SK-N-SH treated with all-trans-retinoic acid at 6 μM for 48 hours (cell line): ENCODE measurements at regions not wholly inside any gene's neighbourhood (a gene's known extent, or its start where the extent isn't known, plus 50 kb on each side); places are given as distances from the start of the nearest gene placed in this dataset.

Experiments used
- ATAC-seq: fragments of 200-7000 bp; cut with Tn5 transposase; 3 replicates; pipeline ENCODE4 v1.9.1; 2020; ENCODE audit warnings: mild to moderate bottlenecking, moderate library complexity
- ARNTL ChIP-seq: fragments of 450-650 bp; formaldehyde crosslinking; IDR thresholded peaks from 2 replicates; pipeline ENCODE4 v1.5.0; 2020; ENCODE audit warnings: low read depth, mild to moderate bottlenecking, moderate library complexity, borderline replicate concordance
- BACH2 ChIP-seq: fragments of 250-450 bp; sonication (Bioruptor Pico); IDR thresholded peaks from 2 replicates; pipeline ENCODE4 v1.9.0; 2021; ENCODE audit warnings: mild to moderate bottlenecking, borderline replicate concordance
- CSDC2 ChIP-seq: fragments of 250-450 bp; sonication (Bioruptor Pico); IDR thresholded peaks from 2 replicates; pipeline ENCODE4 v1.5.0; 2020; ENCODE audit warnings: mild to moderate bottlenecking, moderate library complexity
- ESRRG ChIP-seq: fragments of 250-450 bp; sonication (Bioruptor Pico); IDR thresholded peaks from 2 replicates; pipeline ENCODE4 v1.6.1; 2021; ENCODE audit warnings: mild to moderate bottlenecking
- GLIS3 ChIP-seq: fragments of 250-450 bp; sonication (Bioruptor Pico); IDR thresholded peaks from 2 replicates; pipeline ENCODE4 v1.5.0; 2020; ENCODE audit warnings: mild to moderate bottlenecking, moderate library complexity
- ISL1 ChIP-seq: fragments of 250-450 bp; sonication (Bioruptor Pico); IDR thresholded peaks from 2 replicates; pipeline ENCODE4 v2.1.2; 2022; ENCODE audit warnings: mild to moderate bottlenecking, moderate library complexity
- OSR1 ChIP-seq: fragments of 250-450 bp; sonication (Bioruptor Pico); IDR thresholded peaks from 2 replicates; pipeline ENCODE4 v1.8.0; 2022; ENCODE audit warnings: moderate library complexity, mild to moderate bottlenecking, inconsistent platforms
- PATZ1 ChIP-seq: fragments of 250-450 bp; sonication (Bioruptor Pico); IDR thresholded peaks from 2 replicates; pipeline ENCODE4 v1.8.0; 2020; ENCODE audit warnings: mild to moderate bottlenecking, moderate library complexity, borderline replicate concordance
- POU6F1 ChIP-seq: fragments of 250-450 bp; sonication (Bioruptor Pico); IDR thresholded peaks from 2 replicates; pipeline ENCODE4 v1.8.0; 2021; ENCODE audit warnings: low read depth, mild to moderate bottlenecking, moderate library complexity, borderline replicate concordance
- PPARA ChIP-seq: fragments of 250-450 bp; sonication (Bioruptor Pico); IDR thresholded peaks from 2 replicates; pipeline ENCODE4 v1.5.0; 2020; ENCODE audit warnings: mild to moderate bottlenecking, borderline replicate concordance
- RARB ChIP-seq: fragments of 250-450 bp; sonication (Bioruptor Pico); IDR thresholded peaks from 2 replicates; pipeline ENCODE4 v1.8.0; 2021; ENCODE audit warnings: mild to moderate bottlenecking, moderate library complexity
- TOX ChIP-seq: fragments of 250-450 bp; sonication (Bioruptor Pico); IDR thresholded peaks from 2 replicates; pipeline ENCODE4 v1.8.0; 2021; ENCODE audit warnings: mild to moderate bottlenecking, moderate library complexity, borderline replicate concordance
- ZFP3 ChIP-seq: fragments of 250-450 bp; sonication (Bioruptor Pico); IDR thresholded peaks from 2 replicates; pipeline ENCODE4 v1.5.0; 2020; ENCODE audit warnings: mild to moderate bottlenecking, moderate library complexity
- ZFP30 ChIP-seq: fragments of 450-650 bp; formaldehyde crosslinking; IDR thresholded peaks from 2 replicates; pipeline ENCODE4 v1.5.0; 2022; ENCODE audit warnings: mild to moderate bottlenecking, moderate library complexity
- ZNF565 ChIP-seq: fragments of 450-650 bp; formaldehyde crosslinking; conservative IDR thresholded peaks from 2 replicates; pipeline ENCODE4 v1.5.0; 2020; ENCODE audit warnings: low read depth, mild to moderate bottlenecking, moderate library complexity
- ZNF70 ChIP-seq: fragments of 450-650 bp; formaldehyde crosslinking; IDR thresholded peaks from 2 replicates; pipeline ENCODE4 v1.5.0; 2020; ENCODE audit warnings: mild to moderate bottlenecking, moderate library complexity
- ZNF8 ChIP-seq: fragments of 450-650 bp; formaldehyde crosslinking; IDR thresholded peaks from 2 replicates; pipeline ENCODE4 v1.5.0; 2020; ENCODE audit warnings: mild to moderate bottlenecking, moderate library complexity
- TF ChIP-seq, protein P1 (sequence below): fragments of 250-450 bp; sonication (Bioruptor Pico); IDR thresholded peaks from 2 replicates; pipeline ENCODE4 v1.5.1; 2021; ENCODE audit warnings: mild to moderate bottlenecking, moderate library complexity
- TF ChIP-seq, protein P2 (sequence below): fragments of 250-450 bp; sonication (Bioruptor Pico); IDR thresholded peaks from 2 replicates; pipeline ENCODE4 v1.5.1; 2020; ENCODE audit warnings: low read depth, mild to moderate bottlenecking, moderate library complexity

- no peak for ATAC-seq
- no peak for TF ChIP-seq ESRRG
Measured at GRCh38 chr10:78730754-78731153, 338.0 kb upstream of the ZMIZ1 start.

GRCh38 chr10:78731675-78732074, 337.1 kb upstream of the ZMIZ1 start:
- ATAC-seq, result no peak
- TF ChIP-seq, protein P1, sequence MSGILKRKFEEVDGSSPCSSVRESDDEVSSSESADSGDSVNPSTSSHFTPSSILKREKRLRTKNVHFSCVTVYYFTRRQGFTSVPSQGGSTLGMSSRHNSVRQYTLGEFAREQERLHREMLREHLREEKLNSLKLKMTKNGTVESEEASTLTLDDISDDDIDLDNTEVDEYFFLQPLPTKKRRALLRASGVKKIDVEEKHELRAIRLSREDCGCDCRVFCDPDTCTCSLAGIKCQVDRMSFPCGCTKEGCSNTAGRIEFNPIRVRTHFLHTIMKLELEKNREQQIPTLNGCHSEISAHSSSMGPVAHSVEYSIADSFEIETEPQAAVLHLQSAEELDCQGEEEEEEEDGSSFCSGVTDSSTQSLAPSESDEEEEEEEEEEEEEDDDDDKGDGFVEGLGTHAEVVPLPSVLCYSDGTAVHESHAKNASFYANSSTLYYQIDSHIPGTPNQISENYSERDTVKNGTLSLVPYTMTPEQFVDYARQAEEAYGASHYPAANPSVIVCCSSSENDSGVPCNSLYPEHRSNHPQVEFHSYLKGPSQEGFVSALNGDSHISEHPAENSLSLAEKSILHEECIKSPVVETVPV (CRISPR knock-in tag), result no peak
- TF ChIP-seq ZNF565 (CRISPR knock-in tag) (no peak), PATZ1 (CRISPR knock-in tag) (no peak), ZNF70 (CRISPR knock-in tag) (no peak), BACH2 (CRISPR knock-in tag) (no peak), OSR1 (CRISPR knock-in tag) (no peak), GLIS3 (CRISPR knock-in tag) (no peak), ISL1 (CRISPR knock-in tag) (no peak), CSDC2 (no peak), POU6F1 (CRISPR knock-in tag) (no peak), TOX (CRISPR knock-in tag) (no peak), RARB (CRISPR knock-in tag) (no peak)

- ATAC-seq, result no peak
- TF ChIP-seq ISL1 (CRISPR knock-in tag), result no peak
- TF ChIP-seq OSR1 (CRISPR knock-in tag), result no peak
- no peak for TF ChIP-seq ESRRG
- TF ChIP-seq ZFP30 (CRISPR knock-in tag), result no peak
- TF ChIP-seq, protein P1 (CRISPR knock-in tag), result no peak
- no peak for TF ChIP-seq ZFP3 (CRISPR knock-in tag)
- no peak for TF ChIP-seq ZNF565 (CRISPR knock-in tag)
- no peak for TF ChIP-seq PPARA (CRISPR knock-in tag)
- no peak for TF ChIP-seq ARNTL (CRISPR knock-in tag)
- TF ChIP-seq RARB (CRISPR knock-in tag), result no peak
- TF ChIP-seq, protein P2, sequence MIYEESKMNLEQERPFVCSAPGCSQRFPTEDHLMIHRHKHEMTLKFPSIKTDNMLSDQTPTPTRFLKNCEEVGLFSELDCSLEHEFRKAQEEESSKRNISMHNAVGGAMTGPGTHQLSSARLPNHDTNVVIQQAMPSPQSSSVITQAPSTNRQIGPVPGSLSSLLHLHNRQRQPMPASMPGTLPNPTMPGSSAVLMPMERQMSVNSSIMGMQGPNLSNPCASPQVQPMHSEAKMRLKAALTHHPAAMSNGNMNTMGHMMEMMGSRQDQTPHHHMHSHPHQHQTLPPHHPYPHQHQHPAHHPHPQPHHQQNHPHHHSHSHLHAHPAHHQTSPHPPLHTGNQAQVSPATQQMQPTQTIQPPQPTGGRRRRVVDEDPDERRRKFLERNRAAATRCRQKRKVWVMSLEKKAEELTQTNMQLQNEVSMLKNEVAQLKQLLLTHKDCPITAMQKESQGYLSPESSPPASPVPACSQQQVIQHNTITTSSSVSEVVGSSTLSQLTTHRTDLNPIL (CRISPR knock-in tag), result no peak
- TF ChIP-seq POU6F1 (CRISPR knock-in tag), result no peak
- TF ChIP-seq PATZ1 (CRISPR knock-in tag), result no peak
- no peak for TF ChIP-seq GLIS3 (CRISPR knock-in tag)
- no peak for TF ChIP-seq ZNF8 (CRISPR knock-in tag)
- TF ChIP-seq BACH2 (CRISPR knock-in tag), result no peak
Measured at GRCh38 chr10:78732381-78732780, 336.4 kb upstream of the ZMIZ1 start.
